ENCODE measurements at regions not wholly inside any gene's neighbourhood (a gene's known extent, or its start where the extent isn't known, plus 50 kb on each side); places are given as distances from the start of the nearest gene placed in this dataset.

GRCh38 chr20:22474224-22474623 is 110.1 kb downstream of the FOXA2 start:
- Histone ChIP-seq H3K4me1 (no peaks in the 10 kb centered on the region), H3K27ac (no peak overlapping the region), H3K36me3 (no peaks in the 10 kb centered on the region), H3K27me3 (no peaks in the 10 kb centered on the region), H3K4me3 (no peak overlapping the region), H3K9me3 (no peaks in the 10 kb centered on the region)
- no peak for DNase-seq (ENCODE audit: extremely low spot score in 2 of 2)
- no peak for TF ChIP-seq POLR2AphosphoS5 (IDR thresholded peaks at IDR 0.05; ENCODE audit: insufficient read depth in 1 of 2, low read depth in 1 of 2)
- TF ChIP-seq, protein P1, sequence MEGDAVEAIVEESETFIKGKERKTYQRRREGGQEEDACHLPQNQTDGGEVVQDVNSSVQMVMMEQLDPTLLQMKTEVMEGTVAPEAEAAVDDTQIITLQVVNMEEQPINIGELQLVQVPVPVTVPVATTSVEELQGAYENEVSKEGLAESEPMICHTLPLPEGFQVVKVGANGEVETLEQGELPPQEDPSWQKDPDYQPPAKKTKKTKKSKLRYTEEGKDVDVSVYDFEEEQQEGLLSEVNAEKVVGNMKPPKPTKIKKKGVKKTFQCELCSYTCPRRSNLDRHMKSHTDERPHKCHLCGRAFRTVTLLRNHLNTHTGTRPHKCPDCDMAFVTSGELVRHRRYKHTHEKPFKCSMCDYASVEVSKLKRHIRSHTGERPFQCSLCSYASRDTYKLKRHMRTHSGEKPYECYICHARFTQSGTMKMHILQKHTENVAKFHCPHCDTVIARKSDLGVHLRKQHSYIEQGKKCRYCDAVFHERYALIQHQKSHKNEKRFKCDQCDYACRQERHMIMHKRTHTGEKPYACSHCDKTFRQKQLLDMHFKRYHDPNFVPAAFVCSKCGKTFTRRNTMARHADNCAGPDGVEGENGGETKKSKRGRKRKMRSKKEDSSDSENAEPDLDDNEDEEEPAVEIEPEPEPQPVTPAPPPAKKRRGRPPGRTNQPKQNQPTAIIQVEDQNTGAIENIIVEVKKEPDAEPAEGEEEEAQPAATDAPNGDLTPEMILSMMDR (IDR thresholded peaks at IDR 0.05), result no peak
- TF ChIP-seq POLR2A (IDR thresholded peaks at IDR 0.05), result no peak
- intact Hi-C loops (cut with DNase I), result no loop called here

DNA sequence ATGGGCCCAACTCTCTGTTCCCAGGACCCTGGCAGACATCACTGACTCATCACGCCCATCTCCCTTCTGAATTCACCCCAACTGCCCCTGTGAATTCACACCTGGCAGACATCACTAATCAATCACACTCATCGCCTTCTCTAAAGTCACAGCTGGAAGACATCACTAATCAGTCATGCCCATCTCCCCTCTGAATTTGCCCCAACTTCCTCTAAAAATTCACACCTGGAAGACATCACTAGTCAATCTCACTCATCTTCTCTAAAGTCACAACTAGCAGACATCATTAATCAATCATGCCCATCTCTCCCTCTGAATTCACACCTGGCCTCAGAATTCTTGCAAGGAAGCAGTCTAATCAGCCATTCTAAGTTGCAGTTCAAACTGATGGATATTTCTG is 111.1 kb downstream of the FOXA2 start:
- Histone ChIP-seq H3K4me1 (no peaks in the 10 kb centered on the region), H3K36me3 (no peaks in the 10 kb centered on the region), H3K27me3 (no peaks in the 10 kb centered on the region), H3K4me3 (no peak overlapping the region), H3K27ac (no peak overlapping the region), H3K9me3 (no peaks in the 10 kb centered on the region)
- intact Hi-C loops (cut with DNase I), result no loop called here
- no peak for DNase-seq (ENCODE audit: extremely low spot score in 2 of 2)
- TF ChIP-seq POLR2A (IDR thresholded peaks at IDR 0.05) (no peak), POLR2AphosphoS5 (IDR thresholded peaks at IDR 0.05; ENCODE audit: insufficient read depth in 1 of 2, low read depth in 1 of 2) (no peak)
- TF ChIP-seq, protein P1 (IDR thresholded peaks at IDR 0.05), result no peak

DNA sequence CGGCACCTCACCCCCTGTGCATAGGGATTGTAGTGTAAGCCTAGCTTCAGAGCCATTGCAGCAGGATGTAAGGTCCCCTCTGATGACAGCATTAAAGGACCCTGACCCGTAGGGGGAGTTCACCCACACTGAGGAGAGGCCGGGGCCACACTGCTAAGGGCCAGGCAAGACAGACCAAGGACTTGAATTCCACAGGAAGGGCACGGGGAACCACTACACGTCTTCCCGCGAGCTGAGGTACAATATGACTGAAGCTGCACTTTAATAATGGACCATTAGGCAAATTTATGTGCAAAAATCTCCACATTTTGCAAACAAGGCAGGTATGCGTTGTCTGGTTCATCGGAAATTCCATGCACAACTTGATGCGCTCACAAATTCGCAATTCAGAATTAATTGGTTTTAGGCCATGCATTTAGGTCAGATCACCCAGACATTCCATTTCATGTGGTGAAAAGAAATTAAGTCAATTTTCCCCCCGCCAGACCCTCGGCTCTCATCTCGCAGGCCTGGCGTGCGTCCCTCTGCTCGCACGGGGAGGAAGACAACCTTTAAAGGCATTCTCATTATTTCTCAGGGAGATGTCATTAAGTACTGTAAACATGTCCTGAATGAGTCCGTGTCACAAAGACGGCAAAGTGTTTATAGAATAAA is 111.8 kb downstream of the FOXA2 start:
- Histone ChIP-seq H3K27ac (no peak overlapping the region), H3K4me3 (no peak overlapping the region), H3K9me3 (no peaks in the 10 kb centered on the region), H3K4me1 (no peaks in the 10 kb centered on the region), H3K36me3 (no peaks in the 10 kb centered on the region), H3K27me3 (no peaks in the 10 kb centered on the region)
- TF ChIP-seq POLR2AphosphoS5 (IDR thresholded peaks at IDR 0.05; ENCODE audit: insufficient read depth in 1 of 2, low read depth in 1 of 2), result no peak
- no peak for TF ChIP-seq POLR2A (IDR thresholded peaks at IDR 0.05)
- TF ChIP-seq, protein P1 (IDR thresholded peaks at IDR 0.05), result no peak
- DNase-seq (ENCODE audit: extremely low spot score in 2 of 2), result no peak
- intact Hi-C loops (cut with DNase I), result no loop called here

- no peak for DNase-seq (ENCODE audit: extremely low spot score in 2 of 2)
- Histone ChIP-seq H3K4me3 (no peak overlapping the region), H3K4me1 (no peaks in the 10 kb centered on the region), H3K27ac (no peak overlapping the region), H3K27me3 (no peaks in the 10 kb centered on the region), H3K9me3 (no peaks in the 10 kb centered on the region), H3K36me3 (no peaks in the 10 kb centered on the region)
- intact Hi-C loops (cut with DNase I), result no loop called here
- TF ChIP-seq POLR2AphosphoS5 (IDR thresholded peaks at IDR 0.05; ENCODE audit: insufficient read depth in 1 of 2, low read depth in 1 of 2), result no peak
- no peak for TF ChIP-seq POLR2A (IDR thresholded peaks at IDR 0.05)
- TF ChIP-seq, protein P1 (IDR thresholded peaks at IDR 0.05), result no peak
Measured at GRCh38 chr20:22471156-22471836, 113.1 kb downstream of the FOXA2 start.

DNA sequence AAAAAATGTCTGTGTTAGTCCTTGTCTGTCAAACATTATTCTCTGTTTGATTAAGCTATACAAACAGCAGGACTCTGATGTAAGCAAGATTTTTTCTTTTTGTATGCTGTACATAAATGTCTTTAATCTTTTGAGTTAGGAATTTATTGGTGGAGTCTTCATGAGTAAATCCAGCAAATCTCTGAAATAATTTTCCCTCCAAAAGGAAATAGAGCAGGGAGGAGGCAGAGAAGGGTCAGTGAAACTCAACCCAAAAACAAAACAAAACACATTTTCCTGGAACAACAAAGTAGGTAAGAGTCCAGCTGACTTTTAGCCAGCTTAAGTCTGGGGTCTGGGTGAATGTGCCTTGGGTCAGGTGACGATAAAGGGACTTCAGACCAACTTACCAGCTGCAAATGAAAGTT is 113.7 kb downstream of the FOXA2 start:
- H3K27me3 ChIP-seq, result no peaks in the 10 kb centered on the region
- DNase-seq (ENCODE audit: extremely low spot score in 2 of 2), result no peak
- intact Hi-C loops (cut with DNase I), result no loop called here
- H3K27ac ChIP-seq, result no peak overlapping the region
- no peaks in the 10 kb centered on the region for H3K4me1 ChIP-seq
- H3K9me3 ChIP-seq, result no peaks in the 10 kb centered on the region
- no peak overlapping the region for H3K4me3 ChIP-seq
- TF ChIP-seq, protein P1 (IDR thresholded peaks at IDR 0.05), result no peak
- no peak for TF ChIP-seq POLR2AphosphoS5 (IDR thresholded peaks at IDR 0.05; ENCODE audit: insufficient read depth in 1 of 2, low read depth in 1 of 2)
- no peak for TF ChIP-seq POLR2A (IDR thresholded peaks at IDR 0.05)
- no peaks in the 10 kb centered on the region for H3K36me3 ChIP-seq

Measured in vagina (tissue), 2 donors.